ENCODE measurements at regions not wholly inside any gene's neighbourhood (a gene's known extent, or its start where the extent isn't known, plus 50 kb on each side); places are given as distances from the start of the nearest gene placed in this dataset.

DNA sequence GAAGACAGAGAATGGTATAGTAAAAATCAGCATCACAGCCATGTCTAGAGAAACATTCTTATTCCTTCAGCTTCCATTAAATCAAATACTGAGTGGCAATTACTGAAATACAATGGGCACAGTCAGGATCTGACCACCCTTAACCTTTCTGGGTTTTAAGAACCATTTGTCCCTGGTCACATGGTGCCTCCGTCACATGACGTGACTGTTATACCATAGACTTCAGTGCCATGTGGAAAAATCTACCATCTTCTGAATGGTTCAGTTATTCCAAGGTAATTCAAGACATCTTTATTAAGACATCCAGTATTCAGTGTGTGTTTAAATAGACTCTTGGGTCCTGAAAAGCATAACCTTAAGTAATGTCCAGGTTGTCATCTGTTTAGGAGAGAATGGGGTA lies 553.1 kb upstream of the FLRT2 start:
- Mint-ChIP-seq H3K27ac (ENCODE audit: unreplicated experiment) (no peak overlapping the region), H3K27me3 (ENCODE audit: insufficient read depth, unreplicated experiment) (peaks cover 2% of the 10 kb centered on the region), H3K4me1 (ENCODE audit: low read depth, unreplicated experiment) (no peaks in the 10 kb centered on the region), H3K4me3 (ENCODE audit: unreplicated experiment) (no peak overlapping the region), H3K9me3 (ENCODE audit: unreplicated experiment) (no peaks in the 10 kb centered on the region), H3K36me3 (ENCODE audit: insufficient read depth, unreplicated experiment) (no peaks in the 10 kb centered on the region)
- Histone ChIP-seq H3K27me3 (replicated peaks; ENCODE audit: control insufficient read depth, insufficient read depth, low read length) (no peaks in the 10 kb centered on the region), H3K36me3 (ENCODE audit: control insufficient read depth, insufficient read depth, low read length) (no peaks in the 10 kb centered on the region), H3K4me1 (no peaks in the 10 kb centered on the region), H3K9me3 (no peaks in the 10 kb centered on the region), H3K4me3 (ENCODE audit: low read depth, low read length) (no peak overlapping the region)
- no TSS peak for BruUV-seq (replicated peaks)
- ChIA-PET POLR2A (no interaction called here), CTCF (no interaction called here)
- DNase-seq = no peak
- TF ChIP-seq, protein P1, sequence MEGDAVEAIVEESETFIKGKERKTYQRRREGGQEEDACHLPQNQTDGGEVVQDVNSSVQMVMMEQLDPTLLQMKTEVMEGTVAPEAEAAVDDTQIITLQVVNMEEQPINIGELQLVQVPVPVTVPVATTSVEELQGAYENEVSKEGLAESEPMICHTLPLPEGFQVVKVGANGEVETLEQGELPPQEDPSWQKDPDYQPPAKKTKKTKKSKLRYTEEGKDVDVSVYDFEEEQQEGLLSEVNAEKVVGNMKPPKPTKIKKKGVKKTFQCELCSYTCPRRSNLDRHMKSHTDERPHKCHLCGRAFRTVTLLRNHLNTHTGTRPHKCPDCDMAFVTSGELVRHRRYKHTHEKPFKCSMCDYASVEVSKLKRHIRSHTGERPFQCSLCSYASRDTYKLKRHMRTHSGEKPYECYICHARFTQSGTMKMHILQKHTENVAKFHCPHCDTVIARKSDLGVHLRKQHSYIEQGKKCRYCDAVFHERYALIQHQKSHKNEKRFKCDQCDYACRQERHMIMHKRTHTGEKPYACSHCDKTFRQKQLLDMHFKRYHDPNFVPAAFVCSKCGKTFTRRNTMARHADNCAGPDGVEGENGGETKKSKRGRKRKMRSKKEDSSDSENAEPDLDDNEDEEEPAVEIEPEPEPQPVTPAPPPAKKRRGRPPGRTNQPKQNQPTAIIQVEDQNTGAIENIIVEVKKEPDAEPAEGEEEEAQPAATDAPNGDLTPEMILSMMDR (IDR thresholded peaks at IDR 0.05; ENCODE audit: insufficient read depth in 1 of 2, low read depth in 1 of 2, low read length in 1 of 2, severe bottlenecking in 1 of 2, unreplicated experiment in 1 of 2) = no peak
- intact Hi-C loops (cut with micrococcal nuclease; ENCODE audit: unreplicated experiment) = no loop called here

DNA sequence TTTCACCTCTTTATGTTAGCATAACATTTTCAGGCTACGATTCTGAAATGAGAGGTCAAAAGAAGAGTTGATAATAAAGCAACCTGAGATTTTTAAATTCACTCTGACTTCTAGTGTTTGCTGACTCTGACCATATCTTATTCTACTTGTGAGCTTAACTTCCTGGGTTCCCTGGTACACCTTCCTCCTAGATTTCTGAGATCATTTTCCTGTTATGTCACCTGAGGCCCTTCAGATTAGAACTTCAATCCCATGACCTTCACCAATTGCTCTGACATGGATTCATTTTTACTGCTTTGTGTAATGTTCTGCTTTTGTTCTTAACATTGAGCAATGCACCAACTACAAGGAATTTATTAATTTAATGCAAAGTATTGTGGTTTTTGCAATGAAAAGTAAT lies 542.9 kb upstream of the FLRT2 start:
- POLR2A ChIA-PET = no interaction called here
- Mint-ChIP-seq H3K9me3 (ENCODE audit: unreplicated experiment) (no peaks in the 10 kb centered on the region), H3K27ac (ENCODE audit: unreplicated experiment) (no peak overlapping the region), H3K4me3 (ENCODE audit: unreplicated experiment) (no peak overlapping the region), H3K27me3 (ENCODE audit: insufficient read depth, unreplicated experiment) (peaks cover 3% of the 10 kb centered on the region), H3K4me1 (ENCODE audit: low read depth, unreplicated experiment) (no peaks in the 10 kb centered on the region), H3K36me3 (ENCODE audit: insufficient read depth, unreplicated experiment) (no peaks in the 10 kb centered on the region)
- H3K4me1 ChIP-seq = no peaks in the 10 kb centered on the region
- CTCF ChIA-PET = no interaction called here
- no peaks in the 10 kb centered on the region for H3K9me3 ChIP-seq
- no peak for DNase-seq
- TF ChIP-seq, protein P1 (IDR thresholded peaks at IDR 0.05; ENCODE audit: insufficient read depth in 1 of 2, low read depth in 1 of 2, low read length in 1 of 2, severe bottlenecking in 1 of 2, unreplicated experiment in 1 of 2) = no peak
- H3K27me3 ChIP-seq (replicated peaks; ENCODE audit: control insufficient read depth, insufficient read depth, low read length) = no peaks in the 10 kb centered on the region
- intact Hi-C loops (cut with micrococcal nuclease; ENCODE audit: unreplicated experiment) = no loop called here
- no peaks in the 10 kb centered on the region for H3K36me3 ChIP-seq (ENCODE audit: control insufficient read depth, insufficient read depth, low read length)
- H3K4me3 ChIP-seq (ENCODE audit: low read depth, low read length) = no peak overlapping the region
- BruUV-seq (replicated peaks) = no TSS peak

DNA sequence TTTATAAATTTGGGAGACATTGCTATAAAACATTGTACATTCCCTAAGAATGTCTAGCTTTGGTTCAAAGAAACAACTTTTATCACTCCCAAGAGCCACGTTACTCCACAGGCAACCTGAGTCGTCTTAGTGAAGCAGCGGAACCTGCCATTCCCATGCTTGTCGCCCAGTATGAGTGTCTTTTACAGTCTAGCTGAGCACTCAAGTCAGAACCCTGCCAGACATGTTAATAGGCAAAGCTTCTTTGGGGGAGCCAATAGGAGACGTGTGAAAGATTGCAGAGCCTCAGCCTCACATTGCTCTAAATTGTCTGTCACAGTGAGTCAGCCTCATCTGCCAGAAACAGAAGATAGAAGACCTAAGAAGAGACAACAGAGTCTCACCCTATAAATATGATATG lies 541.6 kb upstream of the FLRT2 start:
- intact Hi-C loops (cut with micrococcal nuclease; ENCODE audit: unreplicated experiment) = no loop called here
- Mint-ChIP-seq H3K27ac (ENCODE audit: unreplicated experiment) (no peak overlapping the region), H3K4me3 (ENCODE audit: unreplicated experiment) (no peak overlapping the region), H3K4me1 (ENCODE audit: low read depth, unreplicated experiment) (no peaks in the 10 kb centered on the region), H3K27me3 (ENCODE audit: insufficient read depth, unreplicated experiment) (peaks cover 3% of the 10 kb centered on the region), H3K36me3 (ENCODE audit: insufficient read depth, unreplicated experiment) (no peaks in the 10 kb centered on the region), H3K9me3 (ENCODE audit: unreplicated experiment) (no peaks in the 10 kb centered on the region)
- Histone ChIP-seq H3K36me3 (ENCODE audit: control insufficient read depth, insufficient read depth, low read length) (no peaks in the 10 kb centered on the region), H3K9me3 (no peaks in the 10 kb centered on the region), H3K27me3 (replicated peaks; ENCODE audit: control insufficient read depth, insufficient read depth, low read length) (no peaks in the 10 kb centered on the region), H3K4me1 (no peaks in the 10 kb centered on the region), H3K4me3 (ENCODE audit: low read depth, low read length) (no peak overlapping the region)
- no peak for DNase-seq
- ChIA-PET POLR2A (no interaction called here), CTCF (no interaction called here)
- TF ChIP-seq, protein P1 (IDR thresholded peaks at IDR 0.05; ENCODE audit: insufficient read depth in 1 of 2, low read depth in 1 of 2, low read length in 1 of 2, severe bottlenecking in 1 of 2, unreplicated experiment in 1 of 2) = no peak
- BruUV-seq (replicated peaks) = no TSS peak

All from Caco-2 (cell line).